Activated T-cell treated with anti-CD3 and anti-CD28 coated beads, Interleukin-2, amount 50 U/mL, for 1 hour (primary cell): ENCODE measurements at regions not wholly inside any gene's neighbourhood (a gene's known extent, or its start where the extent isn't known, plus 50 kb on each side); places are given as distances from the start of the nearest gene placed in this dataset.

ENCODE experiments used
- DNase-seq: peaks from one replicate; pipeline ENCODE4 v3.0.0-alpha.2; 2020

DNA sequence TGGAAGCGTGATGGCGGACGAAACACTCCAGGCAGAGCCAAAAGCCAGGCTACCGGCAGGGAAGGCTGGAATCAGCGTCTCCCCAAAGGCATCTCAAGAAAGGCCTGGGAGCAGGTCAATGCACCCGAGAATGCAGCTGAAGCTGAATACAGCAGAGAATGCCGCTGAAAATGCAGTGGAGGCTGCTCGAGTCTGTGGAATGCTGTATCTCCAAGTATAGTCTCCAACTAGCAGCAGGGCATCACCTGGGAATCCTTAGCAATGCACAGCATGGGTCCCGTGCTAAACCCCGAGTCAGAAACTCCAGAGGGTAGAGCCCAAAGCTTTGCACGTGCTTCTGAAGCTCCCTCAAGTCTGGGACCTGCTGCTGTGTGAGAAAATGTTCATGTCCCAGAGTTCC, 191.1 kb upstream of the ALKAL2 start:
- DNase-seq: no peak

GRCh38 chr2:471560-471959, 183.7 kb upstream of the ALKAL2 start:
- no peak for DNase-seq

GRCh38 chr2:469514-469913, 181.6 kb upstream of the ALKAL2 start:
- DNase-seq: no peak

- DNase-seq: no peak
Observed at GRCh38 chr2:468648-469336, 180.9 kb upstream of the ALKAL2 start.

DNA sequence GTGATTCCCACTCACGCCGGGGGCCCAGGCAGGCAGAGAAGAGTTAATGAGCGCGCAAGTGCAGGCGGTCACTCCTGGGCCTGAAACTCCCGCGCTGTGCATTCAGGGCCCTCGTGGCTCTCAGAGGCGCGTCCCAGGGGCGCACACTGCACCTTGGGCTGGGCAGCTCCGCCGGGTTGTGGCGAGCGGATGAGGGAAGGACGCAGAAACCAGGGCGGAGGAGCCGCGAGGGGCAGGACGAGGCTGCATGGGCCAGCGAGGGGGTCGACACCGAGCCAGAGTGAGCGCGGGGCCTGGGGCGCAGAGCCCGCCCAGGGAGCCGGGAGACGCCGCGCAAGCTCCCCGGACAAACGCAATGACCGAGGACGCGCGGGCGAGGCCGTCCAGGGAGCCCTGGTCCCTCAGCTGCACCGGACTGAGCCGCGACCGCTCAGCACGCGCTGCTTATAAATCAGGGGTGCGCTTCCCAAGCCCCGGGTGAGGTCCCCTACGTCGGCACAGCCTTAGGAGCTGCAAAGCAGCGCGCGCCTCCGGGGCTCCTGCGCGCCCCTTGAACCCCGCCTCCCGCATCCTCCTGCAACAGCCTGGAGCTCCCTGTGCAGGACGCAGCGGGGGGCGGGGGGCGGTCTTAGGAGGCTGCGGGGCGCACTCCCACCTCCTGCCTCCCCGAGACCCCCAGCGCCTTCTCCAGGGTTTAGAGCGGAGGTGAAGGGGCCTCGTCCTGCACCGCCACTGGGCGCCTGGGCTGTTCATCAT, 180.2 kb upstream of the ALKAL2 start:
- no peak for DNase-seq

GRCh38 chr2:467543-467891, 179.6 kb upstream of the ALKAL2 start:
- no peak for DNase-seq

DNA sequence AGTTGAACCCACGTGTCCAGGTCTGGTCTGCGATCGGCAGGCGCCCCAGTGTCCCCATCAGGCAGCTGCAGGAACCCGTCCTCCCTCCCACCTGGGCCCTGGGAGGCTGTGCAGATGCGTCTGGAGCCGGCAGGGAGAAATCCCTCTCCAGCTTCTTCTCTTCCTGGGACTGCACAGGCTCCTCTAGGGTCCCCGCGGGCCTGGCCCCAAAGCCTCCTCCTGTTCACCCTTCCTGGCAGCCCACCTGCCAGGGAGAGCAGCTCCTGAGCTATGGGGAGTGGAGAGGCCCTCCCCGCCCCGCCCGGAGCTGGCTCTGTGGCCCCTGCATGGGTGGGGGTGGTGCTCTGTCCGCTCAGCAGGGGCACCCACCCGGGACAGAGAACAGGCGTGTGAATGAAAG, 179.2 kb upstream of the ALKAL2 start:
- no peak for DNase-seq

DNA sequence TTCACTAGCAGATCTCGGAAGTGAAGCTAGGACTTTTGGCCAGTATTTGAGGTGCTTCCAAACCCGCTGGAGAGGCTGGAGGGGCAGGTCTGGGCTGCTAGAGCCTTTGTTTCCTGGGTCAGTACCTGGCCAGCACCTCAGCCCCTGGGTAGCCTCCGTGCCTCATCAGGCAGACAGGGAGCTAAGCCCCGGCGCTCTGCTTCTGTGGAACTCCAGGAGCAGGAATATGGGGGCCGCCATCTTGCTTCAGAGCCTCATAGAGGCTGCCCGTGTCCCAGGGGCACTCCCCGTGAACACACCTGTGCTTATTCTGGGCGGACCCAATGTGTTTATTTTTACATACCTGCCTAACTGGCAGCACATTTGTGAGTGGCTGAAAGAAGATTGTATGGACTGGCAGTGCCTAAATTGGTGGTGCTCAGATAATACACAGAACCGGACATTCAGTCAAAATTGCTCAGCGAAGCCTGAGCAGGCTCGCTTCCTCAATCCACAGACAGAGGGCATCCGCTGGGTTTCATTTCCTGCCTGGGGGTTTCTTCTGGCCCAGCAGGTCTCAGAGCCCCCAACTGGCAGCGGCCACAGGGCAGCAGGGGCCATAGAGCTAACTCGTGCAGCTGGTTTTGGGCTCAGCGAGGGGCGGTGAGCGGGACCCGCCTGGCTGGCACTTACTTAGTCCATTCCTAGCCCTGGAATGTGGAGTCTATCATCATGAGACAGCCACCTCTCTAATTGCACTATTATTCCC, 176.8 kb upstream of the ALKAL2 start:
- no peak for DNase-seq

- peak; percentile 55 for DNase-seq
Observed at GRCh38 chr2:460861-461260, 173.0 kb upstream of the ALKAL2 start.

DNA sequence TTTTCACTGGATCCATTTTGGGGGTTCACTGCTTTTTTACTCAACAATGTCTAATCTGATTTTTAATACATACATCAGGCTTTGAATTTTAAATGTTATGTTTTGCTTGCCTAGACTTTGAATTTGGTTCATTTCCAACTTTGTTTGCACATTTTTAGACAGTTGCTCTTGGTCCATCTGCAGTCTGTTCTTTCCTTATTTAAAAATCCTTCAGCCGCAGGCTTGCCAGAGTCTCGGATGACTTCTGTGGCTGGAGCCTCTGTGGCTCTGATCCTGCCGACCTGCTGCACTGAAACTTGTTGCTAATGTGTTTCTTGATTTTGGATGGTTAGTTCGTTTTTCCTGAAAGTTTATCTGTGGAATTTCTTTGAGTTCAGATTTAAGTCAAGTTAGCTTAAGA, 172.0 kb upstream of the ALKAL2 start:
- no peak for DNase-seq

DNA sequence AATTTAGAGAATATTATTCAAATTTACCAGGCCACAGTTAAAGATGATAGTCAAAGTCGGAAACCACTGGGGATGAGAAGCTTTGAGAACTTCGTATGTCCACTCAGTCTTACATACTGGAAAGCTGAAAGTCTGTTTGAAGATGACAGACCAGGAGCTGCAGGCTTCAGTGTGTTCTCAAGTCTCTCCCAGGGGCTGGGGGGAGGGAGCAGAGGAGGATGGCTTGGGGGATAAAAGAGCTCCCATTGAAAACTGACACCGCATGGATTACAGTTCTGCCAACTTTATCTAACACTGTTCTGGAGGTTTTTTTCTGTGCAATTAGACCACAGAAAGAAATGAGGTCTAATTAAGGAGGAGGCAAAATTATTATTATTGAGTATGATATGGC, 170.5 kb upstream of the ALKAL2 start:
- DNase-seq: no peak

DNA sequence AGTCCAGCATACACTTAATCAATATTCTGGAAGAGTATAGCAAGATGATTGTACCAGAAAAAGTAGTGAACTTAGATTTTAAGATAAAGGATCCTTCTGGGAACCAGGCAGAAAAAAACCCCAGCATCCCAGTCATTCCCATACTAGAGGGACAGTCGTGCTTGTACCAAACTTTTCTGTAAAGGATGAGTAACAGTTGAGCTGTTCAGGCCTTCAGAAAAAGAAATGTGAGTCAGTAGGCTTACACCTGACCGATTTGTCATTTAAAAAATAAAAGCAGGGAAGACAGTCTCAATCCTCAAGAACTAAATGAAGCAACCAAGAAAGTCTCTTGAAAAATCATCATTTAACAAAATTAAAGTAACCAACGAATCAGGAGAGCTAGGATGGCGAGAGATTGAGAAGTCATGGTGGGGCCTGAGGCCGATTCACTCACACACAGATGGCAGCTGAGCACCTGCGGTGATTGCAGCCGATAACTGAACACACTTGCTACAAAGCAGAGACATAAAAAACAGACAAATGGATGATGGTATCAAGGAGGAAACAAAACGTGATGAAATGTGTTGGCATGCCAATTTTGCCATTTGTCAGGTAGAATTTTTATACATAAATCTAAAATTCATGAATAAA, 170.0 kb upstream of the ALKAL2 start:
- DNase-seq: no peak

- DNase-seq: no peak
Observed at GRCh38 chr2:457262-457661, 169.4 kb upstream of the ALKAL2 start.

DNA sequence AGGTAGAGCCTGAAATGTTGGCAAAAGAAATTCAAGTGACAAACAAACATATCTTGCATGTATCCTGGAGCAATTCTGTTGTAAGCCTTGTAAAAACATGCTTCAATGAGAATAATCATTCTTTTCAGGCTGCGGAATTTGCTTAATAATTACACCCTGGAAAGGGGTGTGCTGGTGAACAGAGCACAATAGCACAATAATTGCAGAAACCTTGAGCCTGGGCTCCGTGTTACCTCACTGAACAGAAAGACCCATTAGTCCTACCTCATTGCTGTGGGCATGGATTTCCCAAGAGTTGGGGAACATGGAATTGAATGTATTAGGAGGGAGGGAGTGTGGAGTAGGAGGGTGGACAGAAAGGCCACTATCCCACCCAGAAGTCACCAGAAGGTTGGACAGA, 168.0 kb upstream of the ALKAL2 start:
- no peak for DNase-seq

GRCh38 chr2:455015-455705, 167.3 kb upstream of the ALKAL2 start:
- no peak for DNase-seq

GRCh38 chr2:453132-453531, 165.2 kb upstream of the ALKAL2 start:
- DNase-seq: no peak

GRCh38 chr2:451495-451894, 163.6 kb upstream of the ALKAL2 start:
- no peak for DNase-seq

- DNase-seq: no peak
Observed at GRCh38 chr2:449246-450067, 161.6 kb upstream of the ALKAL2 start.

DNA sequence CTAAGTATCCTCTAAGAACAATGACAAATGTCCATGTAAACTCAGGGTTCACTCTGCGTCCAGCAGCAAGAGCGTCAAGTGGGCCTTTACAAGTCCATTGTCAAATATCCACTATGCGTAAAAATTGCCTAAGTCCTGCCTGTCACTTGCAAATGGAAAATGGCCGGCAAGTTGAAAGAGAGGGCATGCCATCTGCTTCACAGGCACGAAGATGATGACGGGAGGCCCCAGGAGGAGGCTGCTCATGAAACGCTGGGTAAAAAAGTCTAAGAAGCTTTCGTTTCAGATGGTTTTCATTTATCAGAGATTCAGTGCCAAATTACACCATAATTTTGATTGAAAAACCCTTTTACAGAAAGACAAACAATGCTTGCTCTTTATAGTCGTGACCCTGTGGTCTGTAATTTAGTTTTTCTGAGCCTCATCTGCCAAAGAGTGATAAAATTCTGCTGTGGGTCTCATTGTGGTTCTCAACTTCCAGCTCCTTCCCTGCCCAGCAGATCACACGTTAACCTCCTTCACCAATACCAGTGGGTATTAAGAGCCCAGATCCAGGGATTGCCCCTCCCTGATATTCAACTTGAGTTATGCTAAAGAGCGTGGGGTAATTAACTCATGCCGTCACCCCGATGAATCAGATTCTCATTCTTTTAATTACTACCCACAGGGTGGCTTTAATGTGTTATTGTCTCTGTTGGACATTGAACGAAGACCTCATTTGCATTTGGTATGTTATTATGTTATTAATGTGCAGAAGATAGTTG, 160.2 kb upstream of the ALKAL2 start:
- DNase-seq: no peak

GRCh38 chr2:446963-447530, 159.2 kb upstream of the ALKAL2 start:
- no peak for DNase-seq

GRCh38 chr2:446303-446874, 158.5 kb upstream of the ALKAL2 start:
- DNase-seq: no peak
